ENCODE measurements at regions not wholly inside any gene's neighbourhood (a gene's known extent, or its start where the extent isn't known, plus 50 kb on each side); places are given as distances from the start of the nearest gene placed in this dataset.

DNA sequence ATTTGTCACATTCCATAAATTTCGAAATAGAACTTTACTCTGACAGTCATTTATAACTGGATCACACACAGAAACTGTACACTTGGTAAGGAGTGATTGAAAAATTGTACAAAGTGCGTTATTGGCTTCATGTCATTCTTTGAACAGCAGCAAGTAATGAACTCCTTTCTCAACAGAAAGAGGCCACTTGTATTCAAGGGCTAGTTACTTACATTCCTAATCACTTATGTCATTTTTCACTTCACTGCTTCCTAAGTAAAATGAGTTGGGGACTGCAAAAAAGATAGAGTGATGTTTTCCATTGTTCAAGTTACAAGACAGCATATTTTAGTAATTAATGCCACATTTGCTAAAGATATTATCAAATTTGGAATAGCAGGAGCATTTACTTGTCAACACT is 893.2 kb downstream of the DTWD2 start:
- Histone ChIP-seq H3K4me2 (ENCODE audit: insufficient read depth, low read length) (no peak overlapping the region), H3K4me1 (ENCODE audit: control insufficient read depth, extremely low read depth, insufficient read depth, low read length) (no peaks in the 10 kb centered on the region), H3K4me3 (replicated peaks in 1 of 3; ENCODE audit: insufficient read depth in 1 of 3, low read depth in 1 of 3, low read length in 3 of 3) (no peak overlapping the region), H3K9ac (replicated peaks; ENCODE audit: extremely low read depth, insufficient read depth, low read length) (no peak overlapping the region), H3K36me3 (ENCODE audit: control insufficient read depth in 2 of 2, extremely low read depth in 1 of 2, insufficient read depth in 2 of 2, low read length in 2 of 2) (no peaks in the 10 kb centered on the region), H3K27ac (ENCODE audit: insufficient read depth, low read depth, low read length) (no peak overlapping the region), H2AFZ (ENCODE audit: low read depth, low read length) (no peak overlapping the region), H3K9me3 (replicated peaks; ENCODE audit: control insufficient read depth, insufficient read depth, low read length) (peaks cover 3% of the 10 kb centered on the region), H3K27me3 (ENCODE audit: control insufficient read depth in 2 of 2, insufficient read depth in 2 of 2, low read length in 2 of 2) (no peaks in the 10 kb centered on the region), H3K9me1 (replicated peaks; ENCODE audit: control insufficient read depth, extremely low read depth, insufficient read depth, low read length) (no peaks in the 10 kb centered on the region), H4K20me1 (replicated peaks; ENCODE audit: control insufficient read depth, extremely low read depth, insufficient read depth, low read length) (no peaks in the 10 kb centered on the region), H3K79me2 (ENCODE audit: control insufficient read depth, insufficient read depth, low read length) (no peaks in the 10 kb centered on the region)
- dilution Hi-C loops (cut with MboI; ENCODE audit: extremely low pct_ligation_motif_present, low sequenced_read_pairs) = no loop called here
- TF ChIP-seq EZH2 (IDR thresholded peaks at IDR 0.05; ENCODE audit: borderline replicate concordance, low read depth, low read length, severe bottlenecking) (no peak), FOS (IDR thresholded peaks at IDR 0.05; ENCODE audit: borderline replicate concordance, insufficient read depth, low read length) (no peak), POLR2A (IDR thresholded peaks at IDR 0.05; ENCODE audit: low read depth, low read length) (no peak), POLR2AphosphoS5 (IDR thresholded peaks at IDR 0.05; ENCODE audit: insufficient read depth, low read depth, low read length) (no peak), GATA2 (IDR thresholded peaks at IDR 0.05; ENCODE audit: insufficient read depth, insufficient read length, low read depth, low read length) (no peak), JUN (IDR thresholded peaks at IDR 0.05; ENCODE audit: borderline replicate concordance, insufficient read depth, insufficient read length, low read depth) (no peak), MYC (IDR thresholded peaks at IDR 0.05; ENCODE audit: low read depth, low read length) (no peak)
- TF ChIP-seq, protein P1, sequence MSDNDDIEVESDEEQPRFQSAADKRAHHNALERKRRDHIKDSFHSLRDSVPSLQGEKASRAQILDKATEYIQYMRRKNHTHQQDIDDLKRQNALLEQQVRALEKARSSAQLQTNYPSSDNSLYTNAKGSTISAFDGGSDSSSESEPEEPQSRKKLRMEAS (IDR thresholded peaks at IDR 0.05; ENCODE audit: insufficient read depth, insufficient read length) = no peak
- TF ChIP-seq, protein P2, sequence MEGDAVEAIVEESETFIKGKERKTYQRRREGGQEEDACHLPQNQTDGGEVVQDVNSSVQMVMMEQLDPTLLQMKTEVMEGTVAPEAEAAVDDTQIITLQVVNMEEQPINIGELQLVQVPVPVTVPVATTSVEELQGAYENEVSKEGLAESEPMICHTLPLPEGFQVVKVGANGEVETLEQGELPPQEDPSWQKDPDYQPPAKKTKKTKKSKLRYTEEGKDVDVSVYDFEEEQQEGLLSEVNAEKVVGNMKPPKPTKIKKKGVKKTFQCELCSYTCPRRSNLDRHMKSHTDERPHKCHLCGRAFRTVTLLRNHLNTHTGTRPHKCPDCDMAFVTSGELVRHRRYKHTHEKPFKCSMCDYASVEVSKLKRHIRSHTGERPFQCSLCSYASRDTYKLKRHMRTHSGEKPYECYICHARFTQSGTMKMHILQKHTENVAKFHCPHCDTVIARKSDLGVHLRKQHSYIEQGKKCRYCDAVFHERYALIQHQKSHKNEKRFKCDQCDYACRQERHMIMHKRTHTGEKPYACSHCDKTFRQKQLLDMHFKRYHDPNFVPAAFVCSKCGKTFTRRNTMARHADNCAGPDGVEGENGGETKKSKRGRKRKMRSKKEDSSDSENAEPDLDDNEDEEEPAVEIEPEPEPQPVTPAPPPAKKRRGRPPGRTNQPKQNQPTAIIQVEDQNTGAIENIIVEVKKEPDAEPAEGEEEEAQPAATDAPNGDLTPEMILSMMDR (IDR thresholded peaks at IDR 0.05; ENCODE audit: extremely low read depth in 1 of 2, insufficient read depth in 1 of 2, low read depth in 1 of 2, low read length in 2 of 2) = no peak
- POLR2A ChIA-PET = no interaction called here
- CTCF ChIA-PET = no interaction called here
- BruUV-seq (replicated peaks) = no TSS peak
- intact Hi-C loops (cut with micrococcal nuclease) = no loop called here
- FAIRE-seq (no peak), DNase-seq (ENCODE audit: low read depth, low spot score) (no peak)
